Keratinocyte (primary cell): ENCODE measurements at regions not wholly inside any gene's neighbourhood (a gene's known extent, or its start where the extent isn't known, plus 50 kb on each side); places are given as distances from the start of the nearest gene placed in this dataset.

Source experiments
- EZH2 ChIP-seq: IDR thresholded peaks from one replicate; pipeline ENCODE4 v1.6.1; 2012; ENCODE audit warnings: inconsistent platforms, mild to moderate bottlenecking, low read length, moderate library complexity
- TF ChIP-seq, protein P1 (sequence below), 3 experiments: IDR thresholded peaks in 1 of 3; conservative IDR thresholded peaks in 1 of 3; optimal IDR thresholded peaks in 1 of 3; 2 replicates in 2 of 3; 3 replicates in 1 of 3; pipeline versions ENCODE3 to v1.5.1; 2011; ENCODE audit warnings: low read length in 3 of 3, mild to moderate bottlenecking in 3 of 3, moderate library complexity in 2 of 3, control low read depth in 1 of 3, inconsistent platforms in 1 of 3; ENCODE audit not compliant: insufficient read depth in 2 of 3; ENCODE audit errors: extremely low read depth in 1 of 3

DNA sequence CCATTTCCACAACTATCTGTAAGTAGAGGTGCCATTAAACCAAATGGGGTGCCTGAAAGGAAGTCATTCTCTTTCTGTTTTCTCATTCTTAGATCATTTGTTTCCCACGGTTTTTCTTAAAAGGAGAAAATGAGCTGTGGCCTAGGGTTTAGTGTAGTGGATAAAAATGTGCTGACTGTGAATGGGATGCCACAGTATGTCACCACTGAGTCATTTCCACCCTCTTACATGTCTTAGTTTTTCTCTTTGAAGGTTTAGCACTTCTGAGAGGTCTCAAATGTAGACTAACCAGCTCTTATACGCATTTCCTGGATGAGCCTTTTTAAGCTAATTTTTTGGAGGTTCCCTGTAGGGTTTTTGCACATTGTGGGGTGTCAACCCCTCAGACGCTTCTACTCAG lies 244.5 kb upstream of the SPANXN1 start:
- TF ChIP-seq, protein P1, sequence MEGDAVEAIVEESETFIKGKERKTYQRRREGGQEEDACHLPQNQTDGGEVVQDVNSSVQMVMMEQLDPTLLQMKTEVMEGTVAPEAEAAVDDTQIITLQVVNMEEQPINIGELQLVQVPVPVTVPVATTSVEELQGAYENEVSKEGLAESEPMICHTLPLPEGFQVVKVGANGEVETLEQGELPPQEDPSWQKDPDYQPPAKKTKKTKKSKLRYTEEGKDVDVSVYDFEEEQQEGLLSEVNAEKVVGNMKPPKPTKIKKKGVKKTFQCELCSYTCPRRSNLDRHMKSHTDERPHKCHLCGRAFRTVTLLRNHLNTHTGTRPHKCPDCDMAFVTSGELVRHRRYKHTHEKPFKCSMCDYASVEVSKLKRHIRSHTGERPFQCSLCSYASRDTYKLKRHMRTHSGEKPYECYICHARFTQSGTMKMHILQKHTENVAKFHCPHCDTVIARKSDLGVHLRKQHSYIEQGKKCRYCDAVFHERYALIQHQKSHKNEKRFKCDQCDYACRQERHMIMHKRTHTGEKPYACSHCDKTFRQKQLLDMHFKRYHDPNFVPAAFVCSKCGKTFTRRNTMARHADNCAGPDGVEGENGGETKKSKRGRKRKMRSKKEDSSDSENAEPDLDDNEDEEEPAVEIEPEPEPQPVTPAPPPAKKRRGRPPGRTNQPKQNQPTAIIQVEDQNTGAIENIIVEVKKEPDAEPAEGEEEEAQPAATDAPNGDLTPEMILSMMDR (optimal IDR thresholded peaks at IDR 0.05 in 1 of 3, IDR thresholded peaks at IDR 0.05 in 1 of 3, conservative IDR thresholded peaks at IDR 0.05 in 1 of 3; ENCODE audit: extremely low read depth in 1 of 3, insufficient read depth in 2 of 3, low read length in 3 of 3), result no peak
- no peak for TF ChIP-seq EZH2
